GM12874 (cell line): ENCODE measurements at regions not wholly inside any gene's neighbourhood (a gene's known extent, or its start where the extent isn't known, plus 50 kb on each side); places are given as distances from the start of the nearest gene placed in this dataset.

Experiments used
- CTCF ChIP-seq: IDR thresholded peaks from 2 replicates; pipeline ENCODE4 v1.5.1; 2011; ENCODE audit warnings: low read depth, mild to moderate bottlenecking, control low read depth, low read length, moderate library complexity; ENCODE audit not compliant: insufficient read depth

GRCh38 chr3:154734468-154734867 is 304.5 kb upstream of the GPR149 start:
- no peak for TF ChIP-seq CTCF

- TF ChIP-seq CTCF, result no peak
Measured at GRCh38 chr3:154730186-154730585, 300.2 kb upstream of the GPR149 start.

GRCh38 chr3:154729741-154730140 is 299.8 kb upstream of the GPR149 start:
- TF ChIP-seq CTCF, result no peak

- no peak for TF ChIP-seq CTCF
Measured at GRCh38 chr3:154728285-154728684, 298.3 kb upstream of the GPR149 start.

GRCh38 chr3:154720921-154721320 is 290.9 kb upstream of the GPR149 start:
- TF ChIP-seq CTCF, result no peak

GRCh38 chr3:154718053-154718452 is 288.1 kb upstream of the GPR149 start:
- no peak for TF ChIP-seq CTCF

GRCh38 chr3:154716170-154716569 is 286.2 kb upstream of the GPR149 start:
- TF ChIP-seq CTCF, result no peak

- no peak for TF ChIP-seq CTCF
Measured at GRCh38 chr3:154708554-154708953, 278.6 kb upstream of the GPR149 start.
